Right atrium auricular region (tissue), 2 donors: ENCODE measurements at regions not wholly inside any gene's neighbourhood (a gene's known extent, or its start where the extent isn't known, plus 50 kb on each side); places are given as distances from the start of the nearest gene placed in this dataset.

Source experiments
- DNase-seq: peaks from one replicate; pipeline ENCODE4 v3.0.0-alpha.2; 2019; ENCODE audit warnings: low spot score
- H3K27ac ChIP-seq, 2 donors: fragments of 200-600 bp; sonication (generic); 1 replicate in 1 of 2; 2 replicates in 1 of 2; pipeline ENCODE4 v1.5.1; 2016 to 2019
- H3K27me3 ChIP-seq, 2 donors: fragments of 200-600 bp; sonication (generic); one replicate each; pipeline versions ENCODE4 v1.5.1 to v1.6.0; 2017 to 2019
- H3K36me3 ChIP-seq: fragments of 200-600 bp; sonication (generic); one replicate; pipeline ENCODE4 v1.5.1; 2016
- H3K4me1 ChIP-seq, 2 donors: fragments of 200-600 bp; sonication (generic); one replicate each; pipeline versions ENCODE4 v1.5.1 to v1.6.0; 2017 to 2019
- H3K4me3 ChIP-seq, 2 donors: fragments of 200-600 bp; sonication (generic); 1 replicate in 1 of 2; 2 replicates in 1 of 2; pipeline ENCODE4 v1.5.1; 2017 to 2019; ENCODE audit warnings: mild to moderate bottlenecking in 1 of 2, moderate library complexity in 1 of 2
- H3K9me3 ChIP-seq, 2 donors: fragments of 200-600 bp; sonication (generic); one replicate each; pipeline ENCODE4 v1.5.1; 2019
- CTCF ChIP-seq, 2 donors: fragments of 200-600 bp; sonication (generic); IDR thresholded peaks; one replicate each; pipeline ENCODE4 v1.5.1; 2019; ENCODE audit warnings: antibody characterized with exemption in 2 of 2

- no peak for TF ChIP-seq CTCF (IDR thresholded peaks at IDR 0.05)
- Histone ChIP-seq H3K4me3 (no peak overlapping the region), H3K27ac (no peak overlapping the region), H3K27me3 (no peaks in the 10 kb centered on the region), H3K4me1 (no peaks in the 10 kb centered on the region), H3K9me3 (peaks cover 0 to 21% of the 10 kb centered on the region in 2 donors), H3K36me3 (no peaks in the 10 kb centered on the region)
- DNase-seq: no peak
Observed at GRCh38 chr6:85096976-85097375, 332.6 kb upstream of the TBX18 start.

GRCh38 chr6:85092226-85092625, 327.8 kb upstream of the TBX18 start:
- Histone ChIP-seq H3K9me3 (peaks cover 0 to 3% of the 10 kb centered on the region in 2 donors), H3K27me3 (no peaks in the 10 kb centered on the region), H3K4me3 (no peak overlapping the region), H3K36me3 (no peaks in the 10 kb centered on the region), H3K4me1 (no peaks in the 10 kb centered on the region), H3K27ac (no peak overlapping the region)
- TF ChIP-seq CTCF (IDR thresholded peaks at IDR 0.05): no peak
- DNase-seq: no peak

GRCh38 chr6:85089255-85089654, 324.9 kb upstream of the TBX18 start:
- no peaks in the 10 kb centered on the region for H3K36me3 ChIP-seq
- H3K4me3 ChIP-seq: no peak overlapping the region
- no peaks in the 10 kb centered on the region for H3K4me1 ChIP-seq
- H3K9me3 ChIP-seq: peaks cover 0 to 3% of the 10 kb centered on the region in 2 donors
- H3K27ac ChIP-seq: no peak overlapping the region
- TF ChIP-seq CTCF (IDR thresholded peaks at IDR 0.05): no peak
- no peaks in the 10 kb centered on the region for H3K27me3 ChIP-seq
- DNase-seq: no peak

- TF ChIP-seq CTCF (IDR thresholded peaks at IDR 0.05): no peak
- Histone ChIP-seq H3K4me3 (no peak overlapping the region), H3K36me3 (no peaks in the 10 kb centered on the region), H3K4me1 (no peaks in the 10 kb centered on the region), H3K27ac (no peak overlapping the region), H3K9me3 (no peaks in the 10 kb centered on the region), H3K27me3 (no peaks in the 10 kb centered on the region)
- no peak for DNase-seq
Observed at GRCh38 chr6:85085875-85086274, 321.5 kb upstream of the TBX18 start.

DNA sequence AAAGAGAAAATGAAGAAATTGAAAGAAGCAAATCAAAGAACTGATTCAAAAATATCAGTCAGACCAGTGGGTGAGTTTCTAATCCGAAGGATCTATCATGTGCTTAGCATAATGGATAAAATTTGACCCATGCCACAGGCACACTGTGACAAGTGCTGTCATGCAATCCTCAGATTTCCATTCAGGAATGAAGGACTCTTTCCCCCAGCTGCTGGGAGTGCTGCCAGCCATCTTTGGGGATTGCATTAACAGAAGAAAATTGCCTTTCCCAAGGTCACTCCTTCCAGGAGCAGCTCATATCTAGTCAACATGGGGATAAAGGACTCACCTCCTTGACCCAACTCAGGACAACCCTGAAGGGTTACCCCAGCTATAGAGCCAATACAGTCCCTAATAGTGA, 316.7 kb upstream of the TBX18 start:
- no peak overlapping the region for H3K4me3 ChIP-seq
- no peaks in the 10 kb centered on the region for H3K4me1 ChIP-seq
- H3K36me3 ChIP-seq: no peaks in the 10 kb centered on the region
- H3K9me3 ChIP-seq: no peaks in the 10 kb centered on the region
- no peak for TF ChIP-seq CTCF (IDR thresholded peaks at IDR 0.05)
- H3K27ac ChIP-seq: no peak overlapping the region
- no peaks in the 10 kb centered on the region for H3K27me3 ChIP-seq
- no peak for DNase-seq

- H3K36me3 ChIP-seq: no peaks in the 10 kb centered on the region
- H3K9me3 ChIP-seq: no peaks in the 10 kb centered on the region
- TF ChIP-seq CTCF (IDR thresholded peaks at IDR 0.05): no peak
- no peak overlapping the region for H3K27ac ChIP-seq
- no peak for DNase-seq
- H3K4me3 ChIP-seq: no peak overlapping the region
- no peaks in the 10 kb centered on the region for H3K4me1 ChIP-seq
- no peaks in the 10 kb centered on the region for H3K27me3 ChIP-seq
Observed at GRCh38 chr6:85079761-85080160, 315.4 kb upstream of the TBX18 start.
